ENCODE measurements at regions not wholly inside any gene's neighbourhood (a gene's known extent, or its start where the extent isn't known, plus 50 kb on each side); places are given as distances from the start of the nearest gene placed in this dataset.
"Not testable (repeated sequence)": the region's sequence is repeated elsewhere in the genome, so short reads cannot be mapped to it uniquely, and the experiment has no call there.

DNA sequence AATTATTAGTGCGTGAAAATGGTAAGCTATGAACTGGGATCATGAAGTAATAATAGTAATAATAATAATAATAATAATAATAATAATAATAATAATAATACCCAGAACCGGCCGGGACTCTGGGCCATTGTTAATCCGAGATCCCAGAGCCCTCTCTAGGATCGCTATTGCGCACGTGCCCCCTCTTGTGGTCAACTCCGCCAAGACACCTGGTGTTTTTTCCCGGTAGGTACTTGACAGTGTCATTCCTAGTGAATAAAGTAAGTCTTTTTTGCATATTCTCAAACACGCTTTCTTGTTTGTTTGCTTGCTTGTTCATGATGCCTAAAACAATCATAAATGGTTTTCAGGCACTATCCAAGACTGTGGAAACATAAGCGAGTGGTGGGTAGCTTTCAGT, 513.7 kb downstream of the RPIA start:
- TF ChIP-seq, protein P1, sequence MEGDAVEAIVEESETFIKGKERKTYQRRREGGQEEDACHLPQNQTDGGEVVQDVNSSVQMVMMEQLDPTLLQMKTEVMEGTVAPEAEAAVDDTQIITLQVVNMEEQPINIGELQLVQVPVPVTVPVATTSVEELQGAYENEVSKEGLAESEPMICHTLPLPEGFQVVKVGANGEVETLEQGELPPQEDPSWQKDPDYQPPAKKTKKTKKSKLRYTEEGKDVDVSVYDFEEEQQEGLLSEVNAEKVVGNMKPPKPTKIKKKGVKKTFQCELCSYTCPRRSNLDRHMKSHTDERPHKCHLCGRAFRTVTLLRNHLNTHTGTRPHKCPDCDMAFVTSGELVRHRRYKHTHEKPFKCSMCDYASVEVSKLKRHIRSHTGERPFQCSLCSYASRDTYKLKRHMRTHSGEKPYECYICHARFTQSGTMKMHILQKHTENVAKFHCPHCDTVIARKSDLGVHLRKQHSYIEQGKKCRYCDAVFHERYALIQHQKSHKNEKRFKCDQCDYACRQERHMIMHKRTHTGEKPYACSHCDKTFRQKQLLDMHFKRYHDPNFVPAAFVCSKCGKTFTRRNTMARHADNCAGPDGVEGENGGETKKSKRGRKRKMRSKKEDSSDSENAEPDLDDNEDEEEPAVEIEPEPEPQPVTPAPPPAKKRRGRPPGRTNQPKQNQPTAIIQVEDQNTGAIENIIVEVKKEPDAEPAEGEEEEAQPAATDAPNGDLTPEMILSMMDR (conservative IDR thresholded peaks at IDR 0.05; ENCODE audit: low read depth, low read length), result peak; percentile 41
- H3K4me3 ChIP-seq (ENCODE audit: low read length); DNase-seq (ENCODE audit: low read depth): not testable (repeated sequence)

DNA sequence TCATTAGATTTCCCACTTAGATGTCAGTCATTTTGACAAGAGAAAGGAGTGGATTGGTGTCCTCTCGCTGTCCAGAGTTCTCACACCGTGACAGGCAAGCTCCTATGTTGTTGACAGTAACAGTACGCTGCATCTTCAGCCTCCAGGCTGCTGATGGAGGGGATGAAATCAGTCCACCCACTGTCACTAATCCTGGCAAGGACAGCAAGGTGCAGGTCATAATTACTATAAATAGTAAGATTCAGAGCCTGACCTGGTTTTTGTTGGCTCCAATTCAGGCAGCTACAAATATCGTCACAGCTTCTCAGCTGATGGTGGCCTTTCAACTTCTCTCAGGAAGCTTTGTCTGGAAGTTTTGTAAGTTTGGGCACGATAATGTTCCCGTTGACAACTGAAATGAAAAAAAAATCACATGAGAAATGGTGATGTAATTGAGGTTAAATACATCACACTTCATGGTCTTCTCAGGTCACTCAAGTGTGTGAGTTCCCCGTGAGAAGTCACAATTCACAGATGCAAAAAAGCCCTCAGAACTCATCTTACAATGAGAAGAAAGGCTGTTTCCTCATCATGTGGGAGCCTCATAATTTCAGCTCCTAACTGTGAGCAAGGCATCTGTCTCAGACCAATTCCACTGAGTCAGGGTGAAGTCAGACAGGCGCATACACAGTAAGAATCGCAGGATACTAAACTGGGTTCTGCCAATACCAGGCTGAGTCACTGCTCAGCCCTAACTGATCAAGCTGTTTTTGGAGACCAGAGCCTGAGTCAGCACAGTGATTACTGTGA, 516.9 kb downstream of the RPIA start:
- DNase-seq (ENCODE audit: low read depth); H3K4me3 ChIP-seq (ENCODE audit: low read length): not testable (repeated sequence)

DNA sequence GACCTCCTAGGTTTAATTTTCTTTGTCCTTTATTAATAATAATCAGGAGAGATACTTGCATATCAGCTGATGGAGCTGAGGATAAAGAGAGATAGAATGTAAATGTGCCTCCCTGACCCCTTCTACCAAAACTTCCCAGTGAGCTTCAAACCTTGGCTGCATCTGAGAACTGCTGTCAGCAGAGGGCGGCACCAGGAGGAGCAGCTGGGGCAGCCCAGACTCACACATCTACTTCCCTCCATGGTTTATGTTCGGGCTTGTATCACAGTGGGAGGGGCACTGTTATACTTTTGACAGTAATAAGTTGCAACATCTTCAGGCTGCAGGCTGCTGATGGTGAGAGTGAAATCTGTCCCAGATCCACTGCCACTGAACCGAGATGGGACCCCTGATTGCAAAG, 521.7 kb downstream of the RPIA start:
- H3K4me3 ChIP-seq (ENCODE audit: low read length); DNase-seq (ENCODE audit: low read depth): not testable (repeated sequence)

DNA sequence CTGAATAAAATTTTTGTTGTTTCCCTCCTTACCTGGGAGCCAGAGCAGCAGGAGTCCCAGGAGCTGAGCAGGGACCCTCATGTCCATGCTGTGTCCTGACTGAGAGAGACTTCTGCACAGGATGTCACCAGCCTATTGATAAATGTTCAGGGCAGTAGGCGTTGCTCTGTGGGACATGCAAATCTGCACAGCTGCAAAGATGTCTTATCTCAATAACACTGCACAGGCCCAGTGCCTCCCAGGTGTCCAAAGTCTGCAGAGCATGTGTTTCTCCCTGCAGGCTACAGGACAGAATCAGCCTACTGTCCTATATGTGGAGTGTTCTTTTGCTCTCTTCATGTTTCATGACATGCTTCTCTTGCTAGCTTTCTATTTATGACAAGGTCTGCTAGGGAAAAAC, 522.3 kb downstream of the RPIA start:
- not testable (repeated sequence) for DNase-seq (ENCODE audit: low read depth); H3K4me3 ChIP-seq (ENCODE audit: low read length)

DNA sequence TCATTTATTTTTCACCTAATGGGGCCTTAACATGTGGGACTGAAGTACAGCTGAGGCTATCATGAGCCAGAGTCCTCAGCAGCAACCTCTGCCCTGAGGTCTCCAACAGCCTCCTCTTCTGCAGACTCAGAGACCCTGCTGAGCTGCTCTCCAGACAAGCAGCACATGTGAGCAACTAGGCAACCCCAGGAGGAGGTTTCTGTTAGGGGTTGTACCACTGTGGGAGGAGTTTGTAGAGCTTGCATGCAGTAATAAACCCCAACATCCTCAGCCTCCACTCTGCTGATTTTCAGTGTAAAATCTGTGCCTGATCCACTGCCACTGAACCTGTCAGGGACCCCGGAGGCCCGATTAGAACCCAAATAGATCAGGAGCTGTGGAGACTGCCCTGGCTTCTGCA, 530.0 kb downstream of the RPIA start:
- H3K4me3 ChIP-seq (ENCODE audit: low read length); DNase-seq (ENCODE audit: low read depth): not testable (repeated sequence)

DNA sequence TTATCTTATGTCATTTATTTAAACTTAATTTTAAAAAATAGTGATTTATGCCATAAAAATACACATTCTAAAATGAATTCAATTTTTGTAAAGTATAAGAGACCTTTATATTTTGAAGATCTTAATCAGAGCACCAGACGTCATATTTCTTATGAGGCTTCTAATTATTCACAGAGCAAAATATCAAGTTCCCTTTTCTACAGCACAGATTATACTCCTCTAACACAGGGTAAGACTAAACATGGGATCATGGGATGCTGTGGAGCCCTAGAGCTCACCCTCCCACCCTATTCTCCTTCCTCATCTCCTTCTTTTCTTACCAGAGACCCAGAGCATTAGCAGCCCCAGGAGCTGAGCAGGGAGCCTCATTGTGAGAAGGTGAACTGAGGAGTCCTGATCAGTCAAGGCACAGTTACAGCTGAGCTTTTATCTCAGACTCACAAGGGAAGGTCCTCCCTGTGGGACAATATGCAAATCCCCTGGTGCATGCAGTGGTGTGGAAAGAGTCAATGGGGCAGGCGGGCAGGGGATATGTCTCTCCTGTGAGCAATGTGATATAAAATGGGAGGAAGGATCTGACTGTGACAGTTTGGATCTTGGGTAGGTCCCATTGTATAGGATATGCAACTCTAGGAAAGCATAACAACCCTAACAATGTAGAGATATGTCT, 530.7 kb downstream of the RPIA start:
- not testable (repeated sequence) for DNase-seq (ENCODE audit: low read depth); H3K4me3 ChIP-seq (ENCODE audit: low read length)

DNA sequence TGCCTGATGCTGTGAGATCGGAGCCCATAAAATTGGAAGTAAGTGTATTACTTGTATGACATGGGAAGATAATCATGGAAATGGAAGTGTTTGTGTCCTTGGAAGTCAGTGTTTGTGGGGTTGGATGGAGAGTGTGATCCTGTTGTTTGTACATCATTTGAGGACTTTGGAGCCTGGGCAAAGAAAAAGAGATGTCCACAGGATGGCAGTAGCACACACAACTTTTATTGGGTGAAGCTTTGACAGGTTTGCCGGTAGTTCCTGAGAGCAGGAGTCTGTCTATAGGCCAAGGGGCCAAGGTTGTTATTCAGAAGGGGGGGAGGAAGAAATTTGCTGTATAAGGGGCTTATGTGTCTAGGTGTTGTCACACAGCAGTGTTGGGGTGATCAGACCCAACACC, 533.3 kb downstream of the RPIA start:
- not testable (repeated sequence) for DNase-seq (ENCODE audit: low read depth); H3K4me3 ChIP-seq (ENCODE audit: low read length)

DNA sequence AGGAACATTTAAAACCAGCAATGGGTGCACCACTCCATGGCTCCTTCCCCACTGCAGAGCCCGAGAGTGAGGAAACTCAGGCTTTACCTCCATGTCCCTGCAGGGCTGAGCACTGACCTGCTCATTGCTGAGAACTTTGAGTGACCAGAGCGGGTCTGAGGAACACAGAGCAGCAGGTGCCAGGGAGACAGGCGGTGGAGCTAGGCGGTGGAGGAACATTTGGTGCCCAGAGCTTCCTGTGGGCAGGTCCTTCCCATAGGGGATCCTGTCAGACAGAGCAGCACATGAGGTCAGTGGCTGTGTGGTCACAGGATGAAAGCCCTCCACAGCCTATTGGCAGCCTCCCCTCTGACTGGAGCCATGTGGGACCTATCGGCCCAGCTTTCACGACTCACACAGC, 538.5 kb downstream of the RPIA start:
- DNase-seq (ENCODE audit: low read depth), result not testable (repeated sequence)

DNA sequence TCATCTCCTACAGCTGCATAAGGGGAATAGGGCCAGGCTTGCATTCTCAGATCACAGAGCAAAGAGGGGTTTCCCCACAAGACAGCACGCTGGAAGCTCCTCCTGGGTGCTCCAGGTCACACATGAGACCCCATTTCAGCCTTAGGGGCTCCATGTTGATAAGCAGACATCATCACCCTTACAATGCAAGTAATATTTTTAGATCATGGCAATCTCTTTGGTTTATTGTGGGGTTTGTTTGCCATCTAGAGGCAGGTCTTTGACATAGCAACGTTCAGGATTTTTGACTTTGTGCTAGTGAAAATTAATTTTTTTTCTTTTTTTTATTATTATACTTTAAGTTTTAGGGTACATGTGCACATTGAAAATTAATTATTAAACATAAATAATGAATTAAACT, 539.8 kb downstream of the RPIA start:
- H3K4me3 ChIP-seq (ENCODE audit: low read length); DNase-seq (ENCODE audit: low read depth): not testable (repeated sequence)

More for the DNA sequence above, 538.5 kb downstream of the RPIA start:
- H3K4me3 ChIP-seq (ENCODE audit: low read length), result not testable (repeated sequence)

DNA sequence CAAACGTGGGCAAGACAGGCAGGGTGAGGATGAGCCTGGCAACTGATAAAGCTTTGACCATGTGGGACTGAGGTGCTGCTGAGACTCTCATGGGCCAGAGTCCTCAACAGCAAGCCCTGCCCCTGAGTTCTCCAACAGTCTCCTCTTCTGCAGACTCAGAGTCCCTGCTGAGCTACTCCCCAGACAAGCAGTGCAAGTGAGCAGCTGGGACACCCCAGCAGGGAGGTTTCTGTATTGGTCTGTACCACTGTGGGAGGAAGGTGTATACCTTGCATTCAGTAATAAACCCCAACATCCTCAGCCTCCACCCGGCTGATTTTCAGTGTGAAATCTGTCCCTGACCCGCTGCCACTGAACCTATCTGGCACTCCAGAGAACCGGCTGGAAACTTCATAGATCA, 542.5 kb downstream of the RPIA start:
- H3K4me3 ChIP-seq (ENCODE audit: low read length); DNase-seq (ENCODE audit: low read depth): not testable (repeated sequence)

DNA sequence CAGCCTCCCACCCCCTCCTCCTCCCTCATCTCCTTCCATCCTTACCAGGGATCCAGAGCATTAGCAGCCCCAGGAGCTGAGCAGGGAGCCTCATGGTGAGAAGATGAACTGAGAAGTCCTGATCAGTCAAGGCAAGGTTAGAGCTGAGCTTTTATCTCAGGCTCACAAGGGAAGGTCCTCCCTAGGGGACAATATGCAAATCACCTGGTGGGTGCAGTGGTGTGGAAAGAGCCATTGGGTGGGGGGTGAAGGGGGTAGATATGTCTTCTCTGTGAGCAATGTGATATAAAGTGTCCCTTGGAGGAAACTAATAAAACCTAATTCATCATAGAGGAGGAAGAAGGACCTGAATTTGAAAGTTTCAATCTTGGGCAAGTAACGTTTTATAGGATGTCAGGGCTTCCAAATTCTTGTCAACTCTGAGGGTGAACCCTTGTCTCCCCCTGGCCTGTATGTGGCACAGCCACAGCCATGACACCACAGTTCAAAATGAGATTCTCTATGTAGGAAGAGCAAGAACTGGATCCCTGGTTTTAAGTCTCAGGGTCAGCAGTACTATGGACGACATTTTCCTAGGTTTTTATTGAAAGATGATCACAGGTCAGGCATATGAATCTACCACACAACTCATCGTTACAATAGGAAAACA, 543.5 kb downstream of the RPIA start:
- H3K4me3 ChIP-seq (ENCODE audit: low read length); DNase-seq (ENCODE audit: low read depth): not testable (repeated sequence)

DNA sequence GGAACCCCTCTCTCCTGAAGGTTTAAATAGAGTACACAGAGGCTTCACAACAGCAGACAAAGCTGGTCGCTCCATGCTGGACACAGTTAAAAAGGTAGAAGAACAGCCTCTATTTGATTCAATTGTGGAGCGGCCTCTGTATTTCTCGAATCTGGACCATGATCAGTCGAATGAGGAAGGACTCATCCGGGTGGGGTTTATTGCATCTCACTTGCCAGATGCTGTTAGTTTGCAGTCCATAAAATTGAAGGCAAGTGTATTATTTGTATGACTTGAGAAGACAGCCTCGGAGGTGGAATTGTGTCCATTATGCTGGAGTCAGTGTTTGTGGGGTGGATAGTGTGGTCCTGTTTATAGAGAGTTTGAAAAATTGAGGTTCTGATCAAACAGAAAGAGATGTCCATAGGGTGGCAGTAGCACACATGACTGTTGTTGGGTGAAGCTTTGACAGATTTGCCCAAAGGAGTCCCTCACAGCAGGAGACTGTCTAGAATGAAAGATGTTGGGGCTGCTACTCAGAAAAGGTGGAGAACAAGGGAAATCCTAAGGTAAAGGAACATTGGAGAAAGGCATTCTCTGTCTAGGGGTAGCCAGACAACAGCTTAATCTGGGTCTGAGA, 545.5 kb downstream of the RPIA start:
- not testable (repeated sequence) for DNase-seq (ENCODE audit: low read depth); H3K4me3 ChIP-seq (ENCODE audit: low read length)

DNA sequence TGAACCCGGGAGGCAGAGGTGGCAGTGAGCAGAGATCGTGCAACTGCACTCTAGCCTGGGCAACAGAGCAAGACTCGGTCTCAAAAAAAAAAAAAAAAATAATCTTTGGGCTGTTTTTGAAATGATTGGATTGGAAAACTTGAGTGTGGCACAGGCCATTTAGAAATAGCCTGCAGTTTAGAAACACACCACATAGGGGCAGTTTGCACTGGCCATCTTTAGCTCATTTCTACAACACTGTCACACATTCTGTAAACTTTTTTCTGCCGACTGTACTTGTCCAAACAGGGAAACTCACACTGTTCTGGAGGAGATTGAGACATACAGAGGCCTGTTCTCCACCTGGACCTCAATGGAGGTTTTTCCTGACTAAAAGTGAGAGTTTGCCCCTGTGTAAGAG, 546.3 kb downstream of the RPIA start:
- not testable (repeated sequence) for H3K4me3 ChIP-seq (ENCODE audit: low read length); DNase-seq (ENCODE audit: low read depth)

All from retinal pigment epithelial cell (primary cell).